Caco-2 (cell line): ENCODE measurements at regions not wholly inside any gene's neighbourhood (a gene's known extent, or its start where the extent isn't known, plus 50 kb on each side); places are given as distances from the start of the nearest gene placed in this dataset.

Experiments used
- BruUV-seq: library from RNA; stranded (reverse); fragments of 400-500 nt; replicated peaks from 2 replicates; lab custom pipeline; 2021; lab: Mats Ljungman, UMichigan
- CTCF ChIA-PET: fragments of 300-600 bp; sonication (Branson Sonifier 250); formaldehyde crosslinking; loops from one replicate; lab custom pipeline; 2022; ENCODE audit warnings: antibody characterized with exemption; lab: Charles Lee
- POLR2A ChIA-PET: fragments of 300-600 bp; sonication (Branson Sonifier 250); formaldehyde crosslinking; loops from one replicate; lab custom pipeline; 2022; ENCODE audit warnings: antibody characterized with exemption; lab: Charles Lee
- DNase-seq, 2 experiments: peaks; one replicate each; pipeline versions ENCODE4 v3.0.0 to v3.0.0-alpha.2; 2020 to 2022
- H3K27me3 ChIP-seq: replicated peaks from 2 replicates; pipeline ENCODE4 v1.6.0; 2011; ENCODE audit warnings: low read length; ENCODE audit not compliant: control insufficient read depth, insufficient read depth
- H3K36me3 ChIP-seq: 2 replicates; pipeline ENCODE4 v1.5.1; 2011; ENCODE audit warnings: low read length; ENCODE audit not compliant: control insufficient read depth, insufficient read depth
- H3K4me1 ChIP-seq: fragments of 250-450 bp; sonication (Bioruptor Pico); 2 replicates; pipeline ENCODE4 v1.5.1; 2020; ENCODE audit warnings: mild to moderate bottlenecking
- H3K4me3 ChIP-seq: 2 replicates; pipeline ENCODE4 v1.5.1; 2011; ENCODE audit warnings: low read depth, mild to moderate bottlenecking, control low read depth, low read length
- H3K9me3 ChIP-seq: fragments of 250-450 bp; sonication (Bioruptor Pico); 2 replicates; pipeline ENCODE4 v1.5.1; 2020; ENCODE audit warnings: mild to moderate bottlenecking, moderate library complexity
- H3K27ac Mint-ChIP-seq: one replicate; pipeline ENCODE4 v1.8.0; 2022; ENCODE audit warnings: mixed read lengths; ENCODE audit not compliant: unreplicated experiment
- H3K27me3 Mint-ChIP-seq: one replicate; pipeline ENCODE4 v1.8.0; 2022; ENCODE audit warnings: mixed read lengths; ENCODE audit not compliant: insufficient read depth, unreplicated experiment
- H3K36me3 Mint-ChIP-seq: one replicate; pipeline ENCODE4 v1.8.0; 2022; ENCODE audit warnings: mild to moderate bottlenecking, mixed read lengths; ENCODE audit not compliant: insufficient read depth, unreplicated experiment
- H3K4me1 Mint-ChIP-seq: one replicate; pipeline ENCODE4 v1.8.0; 2022; ENCODE audit warnings: low read depth, mixed read lengths; ENCODE audit not compliant: unreplicated experiment
- H3K4me3 Mint-ChIP-seq: one replicate; pipeline ENCODE4 v1.8.0; 2022; ENCODE audit warnings: mild to moderate bottlenecking, moderate library complexity, mixed read lengths; ENCODE audit not compliant: unreplicated experiment
- H3K9me3 Mint-ChIP-seq: one replicate; pipeline ENCODE4 v1.8.0; 2022; ENCODE audit warnings: mixed read lengths; ENCODE audit not compliant: unreplicated experiment
- CTCF ChIP-seq, 2 experiments: fragments of 200-600 bp in 1 of 2; IDR thresholded peaks; 1 replicate in 1 of 2; 2 replicates in 1 of 2; pipeline versions ENCODE4 v1.5.1 to v1.8.0; 2011 to 2022; ENCODE audit warnings: antibody characterized with exemption in 1 of 2, control low read depth in 1 of 2, inconsistent platforms in 1 of 2, low read depth in 1 of 2, low read length in 1 of 2, mild to moderate bottlenecking in 1 of 2, moderate library complexity in 1 of 2; ENCODE audit not compliant: insufficient read depth in 1 of 2, severe bottlenecking in 1 of 2, unreplicated experiment in 1 of 2
- intact Hi-C: fragments of 100-400 bp; cut with micrococcal nuclease; formaldehyde crosslinking; loops from one replicate; pipeline ENCODE4 v1.10.0; 2022; ENCODE audit not compliant: unreplicated experiment

GRCh38 chr18:61727241-61728193 lies 165.3 kb downstream of the RNF152 start:
- H3K27me3 ChIP-seq = no peaks in the 10 kb centered on the region
- ChIA-PET POLR2A (no interaction called here), CTCF (no interaction called here)
- no peaks in the 10 kb centered on the region for H3K4me1 ChIP-seq
- intact Hi-C loops = no loop called here
- Mint-ChIP-seq H3K4me1 (no peaks in the 10 kb centered on the region), H3K4me3 (no peak overlapping the region), H3K9me3 (peaks cover 29% of the 10 kb centered on the region), H3K27ac (no peak overlapping the region), H3K27me3 (no peaks in the 10 kb centered on the region), H3K36me3 (no peaks in the 10 kb centered on the region)
- H3K9me3 ChIP-seq = no peaks in the 10 kb centered on the region
- H3K36me3 ChIP-seq = no peaks in the 10 kb centered on the region
- no TSS peak for BruUV-seq
- no peak for DNase-seq
- TF ChIP-seq CTCF (IDR thresholded peaks at IDR 0.05; ENCODE audit: insufficient read depth in 1 of 2, low read depth in 1 of 2, low read length in 1 of 2, severe bottlenecking in 1 of 2, unreplicated experiment in 1 of 2) = no peak
- H3K4me3 ChIP-seq = no peak overlapping the region

- no peaks in the 10 kb centered on the region for H3K27me3 ChIP-seq
- CTCF ChIA-PET = no interaction called here
- Mint-ChIP-seq H3K4me1 (no peaks in the 10 kb centered on the region), H3K27me3 (no peaks in the 10 kb centered on the region), H3K36me3 (no peaks in the 10 kb centered on the region), H3K9me3 (peaks cover 29% of the 10 kb centered on the region), H3K27ac (no peak overlapping the region), H3K4me3 (no peak overlapping the region)
- no peak for DNase-seq
- no peaks in the 10 kb centered on the region for H3K4me1 ChIP-seq
- BruUV-seq = no TSS peak
- TF ChIP-seq CTCF (IDR thresholded peaks at IDR 0.05; ENCODE audit: insufficient read depth in 1 of 2, low read depth in 1 of 2, low read length in 1 of 2, severe bottlenecking in 1 of 2, unreplicated experiment in 1 of 2) = no peak
- intact Hi-C loops = no loop called here
- no peaks in the 10 kb centered on the region for H3K9me3 ChIP-seq
- no peak overlapping the region for H3K4me3 ChIP-seq
- POLR2A ChIA-PET = no interaction called here
- no peaks in the 10 kb centered on the region for H3K36me3 ChIP-seq
Measured at GRCh38 chr18:61724532-61724931, 168.3 kb downstream of the RNF152 start.

- Histone ChIP-seq H3K36me3 (no peaks in the 10 kb centered on the region), H3K9me3 (no peaks in the 10 kb centered on the region), H3K4me3 (no peak overlapping the region), H3K27me3 (no peaks in the 10 kb centered on the region), H3K4me1 (no peaks in the 10 kb centered on the region)
- Mint-ChIP-seq H3K27ac (no peak overlapping the region), H3K4me1 (no peaks in the 10 kb centered on the region), H3K36me3 (no peaks in the 10 kb centered on the region), H3K4me3 (no peak overlapping the region), H3K27me3 (no peaks in the 10 kb centered on the region), H3K9me3 (peaks cover 26% of the 10 kb centered on the region)
- BruUV-seq = no TSS peak
- DNase-seq = no peak
- no peak for TF ChIP-seq CTCF (IDR thresholded peaks at IDR 0.05; ENCODE audit: insufficient read depth in 1 of 2, low read depth in 1 of 2, low read length in 1 of 2, severe bottlenecking in 1 of 2, unreplicated experiment in 1 of 2)
- POLR2A ChIA-PET = no interaction called here
- intact Hi-C loops = no loop called here
- CTCF ChIA-PET = no interaction called here
Measured at GRCh38 chr18:61722247-61722646, 170.6 kb downstream of the RNF152 start.
